SJCRH30 (cell line): ENCODE measurements at regions not wholly inside any gene's neighbourhood (a gene's known extent, or its start where the extent isn't known, plus 50 kb on each side); places are given as distances from the start of the nearest gene placed in this dataset.
"Not testable (repeated sequence)": the region's sequence is repeated elsewhere in the genome, so short reads cannot be mapped to it uniquely, and the experiment has no call there.

Experiments
- DNase-seq, 2 experiments: peaks; one replicate each; pipeline ENCODE4 v3.0.0-alpha.2; 2015 to 2020
- H3K27ac ChIP-seq: fragments of 250-450 bp; sonication (Bioruptor Pico); 2 replicates; pipeline ENCODE4 v1.5.1; 2020; ENCODE audit warnings: mild to moderate bottlenecking, moderate library complexity
- H3K27me3 ChIP-seq: fragments of 250-450 bp; sonication (Bioruptor Pico); 2 replicates; pipeline ENCODE4 v1.5.1; 2020; ENCODE audit warnings: mild to moderate bottlenecking, moderate library complexity
- H3K36me3 ChIP-seq: fragments of 250-450 bp; sonication (Bioruptor Pico); 2 replicates; pipeline ENCODE4 v1.5.1; 2020; ENCODE audit warnings: mild to moderate bottlenecking, moderate library complexity
- H3K4me1 ChIP-seq: fragments of 250-450 bp; sonication (Bioruptor Pico); 2 replicates; pipeline ENCODE4 v1.5.1; 2020; ENCODE audit warnings: mild to moderate bottlenecking, moderate library complexity
- H3K4me3 ChIP-seq: fragments of 250-450 bp; sonication (Bioruptor Pico); 2 replicates; pipeline ENCODE4 v1.5.1; 2020; ENCODE audit warnings: mild to moderate bottlenecking, moderate library complexity
- H3K9me3 ChIP-seq: fragments of 250-450 bp; sonication (Bioruptor Pico); replicated peaks from 2 replicates; pipeline ENCODE4 v1.5.1; 2020; ENCODE audit warnings: mild to moderate bottlenecking, moderate library complexity

DNA sequence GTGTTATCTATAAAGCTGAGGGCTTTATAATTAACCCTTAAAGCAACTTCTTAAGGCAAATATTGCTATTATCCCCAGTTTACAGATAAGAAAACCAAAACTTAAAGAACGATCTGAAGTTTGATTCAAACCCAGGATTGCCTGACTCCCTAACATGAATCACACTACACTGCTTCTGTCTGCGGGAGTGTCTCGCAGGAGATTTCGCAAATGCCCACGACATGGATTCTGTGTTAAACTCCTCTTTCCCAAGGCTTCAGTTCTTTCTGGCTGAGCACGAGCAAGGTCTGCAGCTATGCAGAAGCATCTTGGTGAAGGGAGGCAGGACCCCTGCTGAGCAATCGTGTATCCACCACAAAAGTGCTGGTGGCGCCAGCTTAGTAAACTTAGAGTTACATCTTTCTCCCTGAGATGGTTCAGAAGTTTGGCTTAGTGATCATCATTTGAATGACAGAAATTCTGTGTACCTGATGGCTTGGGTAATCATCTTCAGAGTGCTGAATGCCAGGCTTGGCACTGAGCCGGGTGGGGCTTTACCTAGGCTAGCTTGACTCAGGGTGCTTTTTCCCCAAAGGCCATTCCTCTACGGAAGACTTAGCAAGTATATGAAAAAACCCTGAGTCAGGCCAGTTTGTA is 81.4 kb upstream of the PIK3R1 start:
- Histone ChIP-seq H3K9me3 (no peaks in the 10 kb centered on the region), H3K36me3 (no peaks in the 10 kb centered on the region), H3K27me3 (0 out of 2 replicates have a peak, but pooled peaks cover 3% of the 10 kb centered on the region), H3K4me3 (no peak overlapping the region), H3K27ac (no peak overlapping the region), H3K4me1 (no peaks in the 10 kb centered on the region)
- DNase-seq = no peak

- Histone ChIP-seq H3K27ac (no peak overlapping the region), H3K27me3 (no peaks in the 10 kb centered on the region), H3K36me3 (no peaks in the 10 kb centered on the region), H3K4me1 (no peaks in the 10 kb centered on the region), H3K4me3 (no peak overlapping the region), H3K9me3 (no peaks in the 10 kb centered on the region)
- no peak for DNase-seq
Observed at GRCh38 chr5:68130253-68130652, 85.3 kb upstream of the PIK3R1 start.

DNA sequence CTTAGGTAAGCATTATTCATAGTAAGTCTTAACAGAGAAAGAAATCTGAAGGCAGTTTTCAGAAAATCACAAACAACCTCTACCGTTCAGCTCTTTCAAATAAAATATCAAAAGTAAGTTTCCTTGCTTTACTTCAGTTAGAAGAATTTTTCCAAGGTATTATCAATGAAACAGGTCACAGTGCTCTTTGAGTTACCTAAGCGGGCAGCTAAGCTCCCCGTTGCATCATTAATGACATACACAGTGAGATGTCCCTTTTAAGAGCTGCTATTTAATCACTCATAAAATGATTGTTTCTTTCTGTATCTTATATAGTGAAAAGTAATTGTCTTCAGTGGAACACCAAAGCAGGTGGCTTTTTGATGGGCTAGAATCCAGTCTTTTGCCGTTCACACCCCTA is 86.2 kb upstream of the PIK3R1 start:
- no peaks in the 10 kb centered on the region for H3K36me3 ChIP-seq
- no peak overlapping the region for H3K4me3 ChIP-seq
- no peak for DNase-seq
- H3K27ac ChIP-seq = no peak overlapping the region
- no peaks in the 10 kb centered on the region for H3K4me1 ChIP-seq
- no peaks in the 10 kb centered on the region for H3K9me3 ChIP-seq
- no peaks in the 10 kb centered on the region for H3K27me3 ChIP-seq

GRCh38 chr5:68126886-68127285 is 88.7 kb upstream of the PIK3R1 start:
- Histone ChIP-seq H3K27me3 (no peaks in the 10 kb centered on the region), H3K36me3 (no peaks in the 10 kb centered on the region), H3K27ac (no peak overlapping the region), H3K4me3 (no peak overlapping the region), H3K4me1 (no peaks in the 10 kb centered on the region), H3K9me3 (no peaks in the 10 kb centered on the region)
- no peak for DNase-seq

DNA sequence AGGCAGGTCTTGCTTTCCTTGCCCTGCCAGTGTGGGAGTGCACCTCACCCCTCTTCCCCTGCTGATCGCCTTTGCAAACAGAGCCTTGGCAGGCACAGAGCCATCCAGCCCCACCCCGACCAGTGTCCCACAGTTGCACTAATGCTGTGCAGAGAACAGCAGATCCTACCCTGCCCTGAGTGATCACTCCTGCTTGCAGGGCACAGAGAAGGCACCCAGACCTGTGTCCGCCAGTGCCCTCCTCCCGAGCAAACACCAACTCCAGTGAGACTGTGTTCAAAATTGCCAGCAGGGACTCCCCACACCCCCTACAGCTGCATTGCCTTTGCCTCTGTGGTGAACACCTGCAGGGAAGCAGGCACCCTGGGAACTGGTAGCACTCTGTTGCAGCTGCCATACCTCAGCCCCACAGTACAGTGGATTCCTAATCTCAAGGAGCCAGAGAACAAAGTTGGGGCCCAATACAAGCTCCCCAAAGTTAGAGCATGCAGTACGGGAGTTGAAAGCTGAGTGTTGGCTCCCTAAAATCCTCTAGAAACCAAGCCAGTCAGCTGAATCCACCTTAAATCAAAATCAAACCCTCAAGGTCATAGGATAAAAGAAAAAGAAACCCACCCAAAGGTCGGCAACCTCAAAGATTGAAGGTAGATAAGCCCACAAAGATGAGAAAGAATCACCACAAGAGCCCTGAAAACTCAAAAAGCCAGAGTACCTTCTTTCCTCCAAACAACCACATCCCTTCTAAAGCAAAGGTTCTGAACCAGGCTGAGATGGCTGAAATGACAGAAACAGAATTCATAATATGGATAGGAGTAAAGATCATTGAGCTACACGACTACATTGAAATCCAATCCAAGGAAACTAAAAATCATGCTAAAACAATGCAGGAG is 92.9 kb upstream of the PIK3R1 start:
- Histone ChIP-seq H3K9me3 (no peaks in the 10 kb centered on the region), H3K27ac (no peak overlapping the region), H3K27me3 (no peaks in the 10 kb centered on the region), H3K4me1 (no peaks in the 10 kb centered on the region), H3K36me3 (no peaks in the 10 kb centered on the region), H3K4me3 (no peak overlapping the region)
- no peak for DNase-seq

DNA sequence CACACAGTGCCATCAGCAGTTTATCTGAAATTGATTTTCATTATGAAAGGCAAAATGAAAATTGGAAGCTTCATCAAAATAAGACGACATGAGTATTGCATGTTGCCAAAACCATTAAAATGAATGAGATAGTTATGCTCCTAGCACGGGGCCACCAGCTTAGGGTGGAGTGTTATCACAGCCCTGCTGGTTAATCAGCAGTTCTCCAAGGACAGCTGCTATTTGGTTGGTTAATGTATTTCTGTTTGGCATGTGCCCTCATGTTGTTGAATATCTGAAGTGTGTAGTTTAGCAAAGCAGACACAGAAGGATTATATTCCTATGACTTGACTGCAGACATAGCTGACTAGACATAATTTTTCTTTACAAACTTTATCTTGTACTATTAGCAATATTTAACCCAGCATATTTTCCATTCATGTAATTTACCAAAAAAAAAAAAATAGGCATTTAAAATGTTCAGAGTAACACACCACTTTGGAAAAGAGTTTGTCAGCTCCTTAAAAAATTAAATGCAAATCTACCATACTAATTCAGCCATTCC is 98.6 kb upstream of the PIK3R1 start:
- no peak for DNase-seq
- no peaks in the 10 kb centered on the region for H3K36me3 ChIP-seq
- H3K4me3 ChIP-seq = no peak overlapping the region
- H3K27me3 ChIP-seq = no peaks in the 10 kb centered on the region
- H3K9me3 ChIP-seq = no peaks in the 10 kb centered on the region
- H3K27ac ChIP-seq = no peak overlapping the region
- no peaks in the 10 kb centered on the region for H3K4me1 ChIP-seq

DNA sequence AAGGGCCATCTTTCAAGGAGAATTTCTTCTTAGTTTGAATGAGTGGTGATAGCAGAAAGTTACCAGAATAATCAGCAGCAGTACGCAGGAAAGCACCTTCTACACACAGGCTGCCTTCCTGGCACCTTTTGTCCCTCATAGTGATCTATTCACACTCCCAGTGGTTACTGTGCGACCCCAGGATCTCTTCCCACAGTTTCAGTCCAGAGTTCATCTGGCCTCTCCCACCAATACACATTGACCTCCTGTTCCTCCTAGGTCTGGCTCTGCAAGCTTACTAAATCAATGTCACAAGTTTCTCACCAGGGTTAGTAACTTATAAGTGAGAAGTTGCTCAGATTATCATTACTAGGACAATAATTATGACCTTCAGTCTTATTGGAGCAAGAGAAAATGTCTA is 99.1 kb upstream of the PIK3R1 start:
- DNase-seq = no peak
- Histone ChIP-seq H3K36me3 (no peaks in the 10 kb centered on the region), H3K4me1 (no peaks in the 10 kb centered on the region), H3K9me3 (no peaks in the 10 kb centered on the region), H3K27me3 (no peaks in the 10 kb centered on the region), H3K27ac (no peak overlapping the region), H3K4me3 (no peak overlapping the region)

DNA sequence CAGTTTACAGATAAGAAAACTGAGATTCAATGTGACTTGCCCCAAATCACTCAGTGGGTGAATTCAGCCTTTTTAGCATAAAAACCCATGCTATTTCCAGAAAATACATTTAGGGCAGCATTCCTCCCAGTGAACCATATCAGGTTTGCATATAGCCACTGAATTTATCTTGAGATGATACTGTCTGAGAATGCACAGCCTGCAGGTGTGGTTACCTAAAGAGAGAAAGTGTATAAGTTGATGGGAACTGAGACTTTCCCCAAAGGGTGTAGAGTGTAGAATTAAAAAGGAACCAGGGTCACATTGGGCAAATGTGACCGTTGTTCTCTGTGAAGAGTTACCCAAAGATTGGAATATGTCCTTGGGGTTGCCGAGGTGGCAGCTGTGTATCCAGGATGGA is 100.0 kb upstream of the PIK3R1 start:
- Histone ChIP-seq H3K4me1 (no peaks in the 10 kb centered on the region), H3K4me3 (no peak overlapping the region), H3K36me3 (no peaks in the 10 kb centered on the region), H3K9me3 (no peaks in the 10 kb centered on the region), H3K27ac (no peak overlapping the region), H3K27me3 (no peaks in the 10 kb centered on the region)
- no peak for DNase-seq

GRCh38 chr5:68114378-68115040 is 101.0 kb upstream of the PIK3R1 start:
- no peaks in the 10 kb centered on the region for H3K9me3 ChIP-seq
- no peak overlapping the region for H3K4me3 ChIP-seq
- DNase-seq = no peak
- no peaks in the 10 kb centered on the region for H3K27me3 ChIP-seq
- H3K27ac ChIP-seq = no peak overlapping the region
- H3K4me1 ChIP-seq = no peaks in the 10 kb centered on the region
- no peaks in the 10 kb centered on the region for H3K36me3 ChIP-seq

DNA sequence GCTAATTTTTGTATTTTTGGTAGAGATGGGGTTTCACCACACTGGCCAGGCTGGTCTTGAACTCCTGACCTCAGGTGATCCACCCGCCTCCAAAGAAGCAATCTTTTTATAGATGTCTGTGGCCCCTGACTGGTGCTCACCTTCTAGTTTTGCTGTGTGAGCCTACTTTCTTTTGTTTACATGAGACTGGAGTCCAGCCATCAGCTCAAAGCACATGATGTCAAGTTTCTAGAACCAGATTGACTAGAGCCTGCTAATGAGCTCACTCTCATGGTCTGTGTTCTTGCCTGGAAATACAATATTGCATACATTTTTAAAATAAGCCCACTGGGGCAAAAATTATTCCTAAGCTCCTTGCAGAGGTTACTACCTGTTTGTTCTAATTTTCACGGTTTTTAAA is 102.9 kb upstream of the PIK3R1 start:
- Histone ChIP-seq H3K4me1 (no peaks in the 10 kb centered on the region), H3K27me3 (no peaks in the 10 kb centered on the region), H3K36me3 (no peaks in the 10 kb centered on the region), H3K27ac (no peak overlapping the region), H3K4me3 (no peak overlapping the region), H3K9me3 (no peaks in the 10 kb centered on the region)
- no peak for DNase-seq

- no peak for DNase-seq
- no peak overlapping the region for H3K4me3 ChIP-seq
- no peaks in the 10 kb centered on the region for H3K4me1 ChIP-seq
- H3K27ac ChIP-seq = no peak overlapping the region
- no peaks in the 10 kb centered on the region for H3K9me3 ChIP-seq
- no peaks in the 10 kb centered on the region for H3K27me3 ChIP-seq
- no peaks in the 10 kb centered on the region for H3K36me3 ChIP-seq
Observed at GRCh38 chr5:68110894-68111293, 104.7 kb upstream of the PIK3R1 start.

GRCh38 chr5:68110264-68110663 is 105.3 kb upstream of the PIK3R1 start:
- DNase-seq = no peak
- H3K36me3 ChIP-seq = no peaks in the 10 kb centered on the region
- H3K9me3 ChIP-seq = no peaks in the 10 kb centered on the region
- H3K27me3 ChIP-seq = no peaks in the 10 kb centered on the region
- H3K27ac ChIP-seq = no peak overlapping the region
- no peak overlapping the region for H3K4me3 ChIP-seq
- no peaks in the 10 kb centered on the region for H3K4me1 ChIP-seq

GRCh38 chr5:68104217-68104616 is 111.3 kb upstream of the PIK3R1 start:
- not testable (repeated sequence) for H3K27ac ChIP-seq, H3K9me3 ChIP-seq, H3K36me3 ChIP-seq, DNase-seq, H3K4me1 ChIP-seq, H3K27me3 ChIP-seq, H3K4me3 ChIP-seq

DNA sequence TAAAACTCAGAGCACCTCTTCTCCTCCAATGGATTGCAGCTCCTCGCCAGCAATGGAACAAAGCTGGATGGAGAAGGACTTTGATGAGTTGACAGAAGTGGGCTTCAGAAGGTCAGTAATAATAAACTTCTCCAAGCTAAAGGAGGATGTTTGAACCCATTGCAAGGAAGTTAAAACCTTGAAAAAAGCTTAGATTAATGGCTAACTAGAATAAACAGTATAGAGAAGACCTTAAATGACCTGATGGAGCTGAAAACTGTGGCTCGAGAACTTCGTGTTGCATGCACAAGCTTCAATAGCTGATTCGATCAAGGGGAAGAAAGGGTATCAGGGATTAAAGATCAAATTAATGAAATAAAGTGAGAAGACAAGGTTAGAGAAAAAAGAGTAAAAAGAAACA is 112.3 kb upstream of the PIK3R1 start:
- H3K9me3 ChIP-seq, H3K27me3 ChIP-seq, H3K27ac ChIP-seq, DNase-seq, H3K4me1 ChIP-seq, H3K4me3 ChIP-seq, H3K36me3 ChIP-seq: not testable (repeated sequence)

DNA sequence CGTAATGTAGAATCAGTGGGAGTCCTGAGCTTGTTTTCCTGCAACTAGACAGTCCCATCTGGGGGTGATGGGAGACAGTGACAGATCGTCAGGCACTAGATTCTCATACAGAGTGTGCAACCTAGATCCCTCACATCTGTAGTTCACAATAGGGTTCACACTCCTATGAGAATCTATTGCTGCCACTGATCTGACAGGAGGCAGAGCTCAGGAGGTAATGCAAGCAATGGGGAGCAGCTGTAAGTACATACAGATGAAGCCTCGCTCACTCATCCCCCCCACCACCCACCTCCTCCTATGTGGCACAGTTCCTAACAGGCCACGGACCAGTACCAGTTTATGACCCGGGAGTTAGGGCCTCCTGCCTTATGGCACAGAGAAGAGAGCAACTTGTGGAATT is 116.2 kb upstream of the PIK3R1 start:
- DNase-seq = no peak
- H3K36me3 ChIP-seq = no peaks in the 10 kb centered on the region
- H3K27ac ChIP-seq = no peak overlapping the region
- H3K9me3 ChIP-seq = no peaks in the 10 kb centered on the region
- no peaks in the 10 kb centered on the region for H3K4me1 ChIP-seq
- no peaks in the 10 kb centered on the region for H3K27me3 ChIP-seq
- no peak overlapping the region for H3K4me3 ChIP-seq
